ENCODE measurements at regions not wholly inside any gene's neighbourhood (a gene's known extent, or its start where the extent isn't known, plus 50 kb on each side); places are given as distances from the start of the nearest gene placed in this dataset.

DNA sequence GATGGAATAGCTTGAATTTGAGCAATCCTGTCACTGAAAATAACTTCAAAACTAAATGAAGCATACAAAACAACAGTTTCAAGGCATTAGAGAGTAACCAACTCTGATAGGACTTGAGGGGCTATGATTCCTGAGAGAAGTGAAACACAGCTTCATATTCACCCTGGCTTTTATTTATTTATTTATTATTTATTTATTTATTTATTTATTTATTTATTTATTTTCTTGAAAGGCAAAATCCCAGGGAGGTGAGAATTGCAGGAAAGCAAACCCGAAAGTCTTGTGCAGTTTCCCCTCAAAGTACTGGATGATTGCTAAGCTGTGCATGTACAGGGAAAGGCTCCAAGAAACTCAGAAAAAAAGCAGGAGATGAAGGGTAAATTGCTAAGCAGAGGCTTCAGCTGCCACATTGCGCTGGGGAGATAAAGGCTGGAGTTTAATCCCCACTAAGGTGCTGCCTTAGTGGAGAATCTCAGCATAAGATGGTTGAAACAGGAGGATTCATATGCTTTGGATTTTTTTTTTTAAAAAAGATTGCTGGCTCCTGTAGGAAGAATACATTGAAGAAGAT is 72.9 kb upstream of the COL24A1 start:
- TF ChIP-seq, protein P1, sequence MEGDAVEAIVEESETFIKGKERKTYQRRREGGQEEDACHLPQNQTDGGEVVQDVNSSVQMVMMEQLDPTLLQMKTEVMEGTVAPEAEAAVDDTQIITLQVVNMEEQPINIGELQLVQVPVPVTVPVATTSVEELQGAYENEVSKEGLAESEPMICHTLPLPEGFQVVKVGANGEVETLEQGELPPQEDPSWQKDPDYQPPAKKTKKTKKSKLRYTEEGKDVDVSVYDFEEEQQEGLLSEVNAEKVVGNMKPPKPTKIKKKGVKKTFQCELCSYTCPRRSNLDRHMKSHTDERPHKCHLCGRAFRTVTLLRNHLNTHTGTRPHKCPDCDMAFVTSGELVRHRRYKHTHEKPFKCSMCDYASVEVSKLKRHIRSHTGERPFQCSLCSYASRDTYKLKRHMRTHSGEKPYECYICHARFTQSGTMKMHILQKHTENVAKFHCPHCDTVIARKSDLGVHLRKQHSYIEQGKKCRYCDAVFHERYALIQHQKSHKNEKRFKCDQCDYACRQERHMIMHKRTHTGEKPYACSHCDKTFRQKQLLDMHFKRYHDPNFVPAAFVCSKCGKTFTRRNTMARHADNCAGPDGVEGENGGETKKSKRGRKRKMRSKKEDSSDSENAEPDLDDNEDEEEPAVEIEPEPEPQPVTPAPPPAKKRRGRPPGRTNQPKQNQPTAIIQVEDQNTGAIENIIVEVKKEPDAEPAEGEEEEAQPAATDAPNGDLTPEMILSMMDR (IDR thresholded peaks at IDR 0.05) = no peak
- TF ChIP-seq POLR2A (IDR thresholded peaks at IDR 0.05) (no peak), POLR2AphosphoS5 (IDR thresholded peaks at IDR 0.05) (no peak)
